ENCODE measurements at regions not wholly inside any gene's neighbourhood (a gene's known extent, or its start where the extent isn't known, plus 50 kb on each side); places are given as distances from the start of the nearest gene placed in this dataset.

DNA sequence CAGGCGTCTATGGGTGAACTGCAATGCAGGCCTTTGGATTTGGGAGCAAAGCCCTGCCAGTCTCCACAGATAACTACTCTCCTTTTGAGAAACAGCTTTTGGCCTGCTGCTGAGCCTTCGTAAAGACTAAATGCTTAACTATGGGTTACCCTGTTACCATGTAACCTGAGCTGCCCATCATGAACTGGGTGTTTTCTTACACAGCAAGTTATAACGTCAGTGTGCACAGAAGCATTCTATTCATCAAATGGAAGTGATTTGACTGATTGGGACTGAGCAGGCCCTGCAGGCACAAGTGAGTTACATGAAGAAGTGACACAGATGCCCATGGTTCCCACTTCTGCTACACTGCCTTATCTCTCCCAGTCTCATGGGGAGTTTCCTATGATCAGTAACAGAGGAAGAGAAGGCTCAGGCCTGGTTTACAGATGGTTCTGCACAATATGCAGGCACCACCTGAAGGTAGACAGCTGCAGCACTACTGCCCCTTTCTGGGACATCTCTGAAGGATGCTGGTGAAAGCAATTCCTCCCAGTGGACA, 319.1 kb downstream of the CD83 start:
- Histone ChIP-seq H3K4me3 (ENCODE audit: low read length) (no peak overlapping the region), H3K27me3 (ENCODE audit: control insufficient read depth in 2 of 2, insufficient read depth in 2 of 2, low read length in 2 of 2) (no peaks in the 10 kb centered on the region), H3K27ac (ENCODE audit: low read depth, low read length) (no peak overlapping the region), H3K4me1 (ENCODE audit: control insufficient read depth in 2 of 2, insufficient read depth in 2 of 2, low read length in 2 of 2) (no peaks in the 10 kb centered on the region), H3K9me3 (ENCODE audit: control insufficient read depth in 2 of 3, low read length in 3 of 3) (no peaks in the 10 kb centered on the region), H3K36me3 (ENCODE audit: control insufficient read depth in 2 of 3, insufficient read depth in 3 of 3, low read length in 3 of 3) (no peaks in the 10 kb centered on the region)
- peaks cover 0 to 4% (median 0%) of the 10 kb centered on the region in 11 donors for H3K9me3 Mint-ChIP-seq
- H3K36me3 Mint-ChIP-seq = no peaks in the 10 kb centered on the region
- DNase-seq (no peak), ATAC-seq (no peak)
- H3K4me1 Mint-ChIP-seq = peaks cover 0 to 2% (median 0%) of the 10 kb centered on the region in 7 donors
- intact Hi-C loops (cut with micrococcal nuclease) = no loop called here
- no peak overlapping the region for H3K27ac Mint-ChIP-seq
- no peaks in the 10 kb centered on the region for H3K27me3 Mint-ChIP-seq
- ChIA-PET POLR2A (no interaction called here), CTCF (no interaction called here)
- no peak overlapping the region for H3K4me3 Mint-ChIP-seq

DNA sequence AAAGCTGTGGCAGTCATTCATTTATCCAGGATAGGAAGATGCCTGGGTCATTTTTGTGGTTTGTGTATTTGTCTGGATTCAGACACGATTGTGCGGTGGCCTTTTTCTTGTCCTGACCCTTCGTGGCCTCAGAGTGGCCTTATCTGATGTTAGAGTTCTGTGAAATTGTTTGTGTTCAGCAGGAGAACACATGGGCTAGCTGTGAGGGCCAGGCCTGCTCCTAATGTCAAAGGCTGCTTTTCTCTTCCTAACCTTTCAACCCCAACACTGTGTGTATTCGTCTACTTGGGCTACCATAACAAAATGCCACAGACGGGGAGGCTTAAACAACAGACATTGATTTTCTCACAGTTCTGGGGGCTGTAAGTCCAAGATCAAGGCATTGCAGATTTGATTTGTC, 321.8 kb downstream of the CD83 start:
- H3K4me1 Mint-ChIP-seq = peaks cover 0 to 10% (median 3%) of the 10 kb centered on the region in 7 donors
- no peak overlapping the region for H3K27ac ChIP-seq (ENCODE audit: low read depth, low read length)
- H3K9me3 Mint-ChIP-seq = peaks cover 0 to 3% (median 0%) of the 10 kb centered on the region in 11 donors
- ChIA-PET POLR2A (no interaction called here), CTCF (no interaction called here)
- no peak overlapping the region for H3K4me3 Mint-ChIP-seq
- H3K27me3 Mint-ChIP-seq = peaks cover 0 to 4% (median 0%) of the 10 kb centered on the region in 5 donors
- no peak overlapping the region for H3K4me3 ChIP-seq (ENCODE audit: low read length)
- no peaks in the 10 kb centered on the region for H3K9me3 ChIP-seq (ENCODE audit: control insufficient read depth in 2 of 3, low read length in 3 of 3)
- no peaks in the 10 kb centered on the region for H3K36me3 Mint-ChIP-seq
- H3K36me3 ChIP-seq (ENCODE audit: control insufficient read depth in 2 of 3, insufficient read depth in 3 of 3, low read length in 3 of 3) = no peaks in the 10 kb centered on the region
- no peaks in the 10 kb centered on the region for H3K27me3 ChIP-seq (ENCODE audit: control insufficient read depth in 2 of 2, insufficient read depth in 2 of 2, low read length in 2 of 2)
- intact Hi-C loops (cut with micrococcal nuclease) = no loop called here
- H3K27ac Mint-ChIP-seq = no peak overlapping the region
- DNase-seq = no peak
- no peak for ATAC-seq
- H3K4me1 ChIP-seq (ENCODE audit: control insufficient read depth in 2 of 2, insufficient read depth in 2 of 2, low read length in 2 of 2) = peaks cover 0 to 5% of the 10 kb centered on the region in 2 donors

DNA sequence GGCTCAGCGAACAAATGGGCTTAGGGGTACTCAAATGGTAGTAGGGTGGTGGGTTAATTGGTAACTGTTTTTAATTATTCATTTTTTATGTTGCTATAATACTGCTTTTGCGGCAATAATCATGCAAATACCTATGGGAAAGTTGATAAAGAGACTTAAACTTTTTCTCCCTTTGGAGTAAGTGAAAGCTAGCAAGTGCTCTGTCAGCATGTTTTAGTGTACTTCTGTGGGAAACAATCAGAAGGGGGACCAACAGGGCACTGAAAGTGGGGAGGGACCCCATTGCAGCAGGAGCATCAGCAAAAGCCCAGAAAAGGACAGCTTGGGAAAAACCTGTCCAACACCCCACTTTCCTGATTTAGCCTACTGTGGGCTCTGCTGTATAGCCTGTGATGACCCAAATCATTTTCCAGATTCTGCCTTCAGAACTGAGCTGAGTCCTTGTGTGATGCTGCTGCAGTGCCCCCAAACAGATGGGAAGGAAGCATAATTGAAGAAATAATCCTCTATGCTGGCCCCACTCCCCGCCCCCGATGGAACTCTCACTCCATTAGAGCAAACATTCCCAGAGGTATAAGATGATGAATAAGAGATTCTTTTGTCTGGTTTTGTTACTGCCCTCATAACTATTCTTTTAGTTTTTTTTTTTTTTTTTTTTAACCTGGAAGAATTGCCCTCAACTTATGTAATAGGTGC, 322.8 kb downstream of the CD83 start:
- H3K27ac Mint-ChIP-seq = no peak overlapping the region
- DNase-seq = no peak
- ChIA-PET POLR2A (no interaction called here), CTCF (no interaction called here)
- H3K4me1 Mint-ChIP-seq = peaks cover 0 to 11% (median 4%) of the 10 kb centered on the region in 7 donors
- no peak overlapping the region for H3K4me3 ChIP-seq (ENCODE audit: low read length)
- no peaks in the 10 kb centered on the region for H3K9me3 Mint-ChIP-seq
- no peak overlapping the region for H3K27ac ChIP-seq (ENCODE audit: low read depth, low read length)
- H3K27me3 Mint-ChIP-seq = peaks cover 0 to 4% (median 0%) of the 10 kb centered on the region in 5 donors
- H3K36me3 ChIP-seq (ENCODE audit: control insufficient read depth in 2 of 3, insufficient read depth in 3 of 3, low read length in 3 of 3) = no peaks in the 10 kb centered on the region
- peaks cover 0 to 5% of the 10 kb centered on the region in 2 donors for H3K4me1 ChIP-seq (ENCODE audit: control insufficient read depth in 2 of 2, insufficient read depth in 2 of 2, low read length in 2 of 2)
- no peaks in the 10 kb centered on the region for H3K36me3 Mint-ChIP-seq
- no peak for ATAC-seq
- H3K27me3 ChIP-seq (ENCODE audit: control insufficient read depth in 2 of 2, insufficient read depth in 2 of 2, low read length in 2 of 2) = no peaks in the 10 kb centered on the region
- H3K4me3 Mint-ChIP-seq = no peak overlapping the region
- intact Hi-C loops (cut with micrococcal nuclease) = no loop called here
- no peaks in the 10 kb centered on the region for H3K9me3 ChIP-seq (ENCODE audit: control insufficient read depth in 2 of 3, low read length in 3 of 3)

DNA sequence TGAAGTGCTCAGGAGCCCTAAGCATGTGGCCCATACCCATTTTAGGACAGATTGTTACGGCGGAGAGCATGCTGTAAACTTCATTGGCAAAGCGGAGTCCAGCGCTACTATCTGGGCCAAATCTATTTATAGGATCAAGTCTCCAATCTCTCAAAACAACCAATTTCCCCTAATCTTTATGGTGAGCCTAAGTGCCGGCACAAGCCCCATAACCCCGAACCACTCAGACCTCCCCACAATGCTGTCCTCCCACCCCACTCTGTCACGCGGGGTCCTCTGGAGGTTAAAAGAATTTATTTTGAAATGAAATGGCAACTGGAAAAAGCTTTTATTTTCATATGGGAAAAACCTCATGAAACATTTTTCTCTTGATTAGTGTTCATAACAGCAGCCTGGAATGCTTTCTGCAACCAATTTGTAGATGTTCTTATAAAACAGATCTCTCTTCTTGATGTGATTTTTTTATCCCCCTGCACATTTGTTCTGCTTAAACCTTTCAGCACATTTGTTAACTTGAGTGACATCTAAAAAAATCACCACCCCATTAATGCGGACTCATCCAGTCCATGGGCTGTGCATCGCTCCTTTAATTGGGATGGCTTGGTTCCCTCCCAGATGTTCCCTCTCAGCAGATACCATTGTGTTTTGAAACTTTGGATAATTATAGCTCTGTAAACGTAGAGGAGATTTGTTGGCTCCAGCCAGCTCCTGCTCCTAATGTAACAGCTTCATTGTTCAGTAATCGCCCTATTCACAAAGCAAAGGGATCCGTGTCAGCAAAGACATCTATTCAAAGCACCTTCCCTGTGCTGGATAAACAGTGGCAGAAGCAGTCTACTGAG, 323.6 kb downstream of the CD83 start:
- no peak overlapping the region for H3K4me3 ChIP-seq (ENCODE audit: low read length)
- H3K36me3 ChIP-seq (ENCODE audit: control insufficient read depth in 2 of 3, insufficient read depth in 3 of 3, low read length in 3 of 3) = no peaks in the 10 kb centered on the region
- peaks cover 0 to 5% of the 10 kb centered on the region in 2 donors for H3K4me1 ChIP-seq (ENCODE audit: control insufficient read depth in 2 of 2, insufficient read depth in 2 of 2, low read length in 2 of 2)
- H3K27ac Mint-ChIP-seq = no peak overlapping the region
- ChIA-PET CTCF (no interaction called here), POLR2A (no interaction called here)
- no peak overlapping the region for H3K4me3 Mint-ChIP-seq
- H3K27ac ChIP-seq (ENCODE audit: low read depth, low read length) = no peak overlapping the region
- no peaks in the 10 kb centered on the region for H3K27me3 ChIP-seq (ENCODE audit: control insufficient read depth in 2 of 2, insufficient read depth in 2 of 2, low read length in 2 of 2)
- peaks cover 0 to 11% (median 4%) of the 10 kb centered on the region in 7 donors for H3K4me1 Mint-ChIP-seq
- H3K36me3 Mint-ChIP-seq = no peaks in the 10 kb centered on the region
- H3K9me3 ChIP-seq (ENCODE audit: control insufficient read depth in 2 of 3, low read length in 3 of 3) = no peaks in the 10 kb centered on the region
- no peaks in the 10 kb centered on the region for H3K9me3 Mint-ChIP-seq
- no peak for DNase-seq
- peaks cover 0 to 4% (median 0%) of the 10 kb centered on the region in 5 donors for H3K27me3 Mint-ChIP-seq
- ATAC-seq = no peak
- intact Hi-C loops (cut with micrococcal nuclease) = no loop called here

DNA sequence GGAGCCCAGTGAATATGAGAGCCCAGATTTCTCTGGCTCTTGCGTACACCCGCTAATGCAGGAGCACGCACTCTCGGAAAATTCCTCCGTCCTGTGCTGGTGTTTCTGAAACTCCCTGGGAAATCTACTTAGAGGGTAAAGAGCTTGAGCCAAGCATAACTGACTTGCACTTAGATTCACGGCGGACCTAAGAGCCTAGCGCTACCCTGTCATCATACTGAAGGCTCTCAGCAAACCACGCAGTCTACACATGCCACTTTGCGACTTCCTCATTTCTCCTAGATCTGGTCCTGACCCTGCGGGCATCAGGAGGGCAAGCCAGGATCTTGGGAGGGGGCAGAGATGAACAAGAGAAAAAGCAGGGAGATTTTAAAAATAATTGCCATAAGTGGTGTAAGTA, 324.7 kb downstream of the CD83 start:
- ChIA-PET CTCF (no interaction called here), POLR2A (no interaction called here)
- peaks cover 0 to 11% (median 4%) of the 10 kb centered on the region in 7 donors for H3K4me1 Mint-ChIP-seq
- H3K27ac Mint-ChIP-seq = no peak overlapping the region
- Histone ChIP-seq H3K27me3 (ENCODE audit: control insufficient read depth in 2 of 2, insufficient read depth in 2 of 2, low read length in 2 of 2) (no peaks in the 10 kb centered on the region), H3K36me3 (ENCODE audit: control insufficient read depth in 2 of 3, insufficient read depth in 3 of 3, low read length in 3 of 3) (no peaks in the 10 kb centered on the region), H3K27ac (ENCODE audit: low read depth, low read length) (no peak overlapping the region), H3K9me3 (ENCODE audit: control insufficient read depth in 2 of 3, low read length in 3 of 3) (no peaks in the 10 kb centered on the region), H3K4me3 (ENCODE audit: low read length) (no peak overlapping the region), H3K4me1 (ENCODE audit: control insufficient read depth in 2 of 2, insufficient read depth in 2 of 2, low read length in 2 of 2) (peaks cover 0 to 5% of the 10 kb centered on the region in 2 donors)
- intact Hi-C loops (cut with micrococcal nuclease) = no loop called here
- DNase-seq (no peak), ATAC-seq (peak; percentile 66)
- H3K27me3 Mint-ChIP-seq = peaks cover 0 to 4% (median 0%) of the 10 kb centered on the region in 5 donors
- no peaks in the 10 kb centered on the region for H3K36me3 Mint-ChIP-seq
- no peak overlapping the region for H3K4me3 Mint-ChIP-seq
- H3K9me3 Mint-ChIP-seq = peaks cover 0 to 2% (median 0%) of the 10 kb centered on the region in 11 donors

DNA sequence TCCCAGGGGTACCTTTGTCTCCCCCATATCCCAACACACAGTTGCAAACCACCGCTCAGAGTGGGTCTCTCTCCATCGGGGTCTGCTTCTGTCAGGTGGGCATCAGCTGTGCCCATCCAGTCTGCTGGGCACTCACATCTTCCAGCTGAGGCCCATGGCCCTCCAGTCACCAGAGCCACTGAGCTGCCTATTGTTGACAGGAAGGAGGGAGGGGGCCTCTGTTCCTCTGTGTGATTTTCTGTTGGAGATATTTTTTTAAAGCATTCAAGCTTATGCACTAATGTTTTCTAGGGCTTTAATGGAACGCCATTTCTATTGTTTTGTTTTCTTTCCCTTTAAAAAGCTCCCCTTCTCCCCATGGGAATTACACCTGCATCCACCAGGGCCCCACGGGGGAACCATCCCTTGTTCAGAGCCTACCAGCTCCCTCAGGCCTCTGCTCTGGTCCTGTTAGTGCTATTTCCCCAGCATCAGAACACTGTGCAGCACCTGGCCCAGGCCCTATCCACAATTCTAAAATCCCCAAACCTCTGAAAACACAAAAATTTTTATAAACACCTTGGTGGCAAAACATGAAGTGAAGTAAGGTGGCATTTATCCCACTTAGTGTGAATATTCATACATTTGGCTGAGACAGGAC, 326.2 kb downstream of the CD83 start:
- ChIA-PET POLR2A (no interaction called here), CTCF (no interaction called here)
- H3K27ac ChIP-seq (ENCODE audit: low read depth, low read length) = no peak overlapping the region
- H3K27ac Mint-ChIP-seq = no peak overlapping the region
- H3K4me1 Mint-ChIP-seq = peaks cover 3 to 14% (median 6%) of the 10 kb centered on the region in 7 donors
- H3K4me1 ChIP-seq (ENCODE audit: control insufficient read depth in 2 of 2, insufficient read depth in 2 of 2, low read length in 2 of 2) = peaks cover 0 to 5% of the 10 kb centered on the region in 2 donors
- H3K27me3 Mint-ChIP-seq = peaks cover 0 to 4% (median 0%) of the 10 kb centered on the region in 5 donors
- peaks cover 0 to 16% (median 5%) of the 10 kb centered on the region in 11 donors for H3K9me3 Mint-ChIP-seq
- peaks cover 3 to 11% (median 4%) of the 10 kb centered on the region in 5 donors for H3K36me3 Mint-ChIP-seq
- no peak for DNase-seq
- intact Hi-C loops (cut with micrococcal nuclease) = no loop called here
- ATAC-seq = no peak
- H3K9me3 ChIP-seq (ENCODE audit: control insufficient read depth in 2 of 3, low read length in 3 of 3) = peaks cover 0 to 4% (median 0%) of the 10 kb centered on the region in 3 experiments
- H3K4me3 Mint-ChIP-seq = no peak overlapping the region
- H3K36me3 ChIP-seq (ENCODE audit: control insufficient read depth in 2 of 3, insufficient read depth in 3 of 3, low read length in 3 of 3) = no peaks in the 10 kb centered on the region
- no peaks in the 10 kb centered on the region for H3K27me3 ChIP-seq (ENCODE audit: control insufficient read depth in 2 of 2, insufficient read depth in 2 of 2, low read length in 2 of 2)
- H3K4me3 ChIP-seq (ENCODE audit: low read length) = no peak overlapping the region

All from naive thymus-derived CD4-positive, alpha-beta T cell (primary cell).